GM18508 (cell line): ENCODE measurements at regions not wholly inside any gene's neighbourhood (a gene's known extent, or its start where the extent isn't known, plus 50 kb on each side); places are given as distances from the start of the nearest gene placed in this dataset.

Experiments
- ATAC-seq: cut with Tn5 transposase; IDR thresholded peaks from one replicate; pipeline ENCODE4 v1.9.1; 2021; ENCODE audit warnings: moderate number of reproducible peaks; ENCODE audit not compliant: insufficient read depth, unreplicated experiment

- no peak for ATAC-seq
Observed at GRCh38 chr5:68946728-68947127, 147.1 kb upstream of the SLC30A5 start.

GRCh38 chr5:68947986-68948385 lies 145.8 kb upstream of the SLC30A5 start:
- ATAC-seq, result no peak

- ATAC-seq, result no peak
Observed at GRCh38 chr5:68949256-68949655, 144.6 kb upstream of the SLC30A5 start.

- no peak for ATAC-seq
Observed at GRCh38 chr5:68949711-68950110, 144.1 kb upstream of the SLC30A5 start.

- no peak for ATAC-seq
Observed at GRCh38 chr5:68950125-68950524, 143.7 kb upstream of the SLC30A5 start.

- ATAC-seq, result no peak
Observed at GRCh38 chr5:68950930-68951329, 142.9 kb upstream of the SLC30A5 start.

- no peak for ATAC-seq
Observed at GRCh38 chr5:68953231-68953874, 140.5 kb upstream of the SLC30A5 start.

GRCh38 chr5:68953875-68954617 lies 139.8 kb upstream of the SLC30A5 start:
- no peak for ATAC-seq

GRCh38 chr5:68954618-68954910 lies 139.2 kb upstream of the SLC30A5 start:
- no peak for ATAC-seq

GRCh38 chr5:68957591-68957990 lies 136.2 kb upstream of the SLC30A5 start:
- no peak for ATAC-seq

- no peak for ATAC-seq
Observed at GRCh38 chr5:68958428-68958827, 135.4 kb upstream of the SLC30A5 start.

- no peak for ATAC-seq
Observed at GRCh38 chr5:68960456-68960855, 133.4 kb upstream of the SLC30A5 start.

GRCh38 chr5:68960961-68961360 lies 132.9 kb upstream of the SLC30A5 start:
- no peak for ATAC-seq

GRCh38 chr5:68961762-68962161 lies 132.1 kb upstream of the SLC30A5 start:
- no peak for ATAC-seq

GRCh38 chr5:68962757-68963484 lies 130.9 kb upstream of the SLC30A5 start:
- no peak for ATAC-seq

- no peak for ATAC-seq
Observed at GRCh38 chr5:68964679-68965078, 129.1 kb upstream of the SLC30A5 start.

GRCh38 chr5:68965926-68966325 lies 127.9 kb upstream of the SLC30A5 start:
- no peak for ATAC-seq

- ATAC-seq, result no peak
Observed at GRCh38 chr5:68966596-68966995, 127.2 kb upstream of the SLC30A5 start.

GRCh38 chr5:68968429-68968828 lies 125.4 kb upstream of the SLC30A5 start:
- no peak for ATAC-seq

GRCh38 chr5:68970617-68971016 lies 123.2 kb upstream of the SLC30A5 start:
- ATAC-seq, result no peak

GRCh38 chr5:68973696-68974095 lies 120.1 kb upstream of the SLC30A5 start:
- no peak for ATAC-seq

GRCh38 chr5:68983043-68983442 lies 110.8 kb upstream of the SLC30A5 start:
- no peak for ATAC-seq
